Endothelial cell of umbilical vein (primary cell): ENCODE measurements at regions not wholly inside any gene's neighbourhood (a gene's known extent, or its start where the extent isn't known, plus 50 kb on each side); places are given as distances from the start of the nearest gene placed in this dataset.

Source experiments
- BruUV-seq: library from RNA; stranded (reverse); fragments of 400-500 nt; replicated peaks from 2 replicates; lab custom pipeline; 2021; lab: Mats Ljungman, UMichigan
- CTCF ChIA-PET: fragments of 300-600, 350-600 bp; sonication (Branson Sonifier 250); formaldehyde crosslinking; loops from one replicate; lab custom pipeline; 2021; ENCODE audit warnings: antibody characterized with exemption, inconsistent platforms; lab: Charles Lee
- POLR2A ChIA-PET: fragments of 300-600, 350-600 bp; sonication (Branson Sonifier 250); formaldehyde crosslinking; loops from one replicate; lab custom pipeline; 2021; ENCODE audit warnings: antibody characterized with exemption, inconsistent platforms; lab: Charles Lee
- DNase-seq: peaks from one replicate; pipeline ENCODE4 v3.0.0-alpha.2; 2011; ENCODE audit warnings: low read depth, low spot score
- FAIRE-seq: peaks from 2 replicates; lab custom pipeline; 2011; peaks lifted over from hg19 to GRCh38; lab: Jason Lieb, UNC
- H2AFZ ChIP-seq: 2 replicates; pipeline ENCODE4 v1.6.0; 2012; ENCODE audit warnings: low read depth, low read length, control low read depth, inconsistent platforms
- H3K27ac ChIP-seq: 2 replicates; pipeline ENCODE4 v1.5.1; 2011; ENCODE audit warnings: low read depth, mild to moderate bottlenecking, control low read depth, low read length, moderate library complexity; ENCODE audit not compliant: insufficient read depth
- H3K27me3 ChIP-seq, 2 experiments: 2 replicates each; pipeline versions ENCODE4 v1.6.0 to v1.6.1; 2011; ENCODE audit warnings: low read length in 2 of 2, mixed read lengths in 1 of 2; ENCODE audit not compliant: control insufficient read depth in 2 of 2, insufficient read depth in 2 of 2
- H3K36me3 ChIP-seq, 2 experiments: 2 replicates in 1 of 2; 3 replicates in 1 of 2; pipeline ENCODE4 v1.5.1; 2011; ENCODE audit warnings: low read length in 2 of 2, mild to moderate bottlenecking in 1 of 2, moderate library complexity in 1 of 2; ENCODE audit not compliant: control insufficient read depth in 2 of 2, insufficient read depth in 2 of 2; ENCODE audit errors: extremely low read depth in 1 of 2
- H3K4me1 ChIP-seq: 3 replicates; pipeline ENCODE4 v1.5.1; 2011; ENCODE audit warnings: mild to moderate bottlenecking, low read length; ENCODE audit not compliant: control insufficient read depth, insufficient read depth; ENCODE audit errors: extremely low read depth
- H3K4me2 ChIP-seq: 2 replicates; pipeline ENCODE4 v1.6.1; 2011; ENCODE audit warnings: low read length, control low read depth, mixed read lengths; ENCODE audit not compliant: insufficient read depth
- H3K4me3 ChIP-seq, 3 experiments: fragments of 200-600 bp in 1 of 3; sonication (generic), shearing (Covaris generic) in 1 of 3; replicated peaks in 1 of 3; 2 replicates each; pipeline ENCODE4 v1.5.1; 2011 to 2016; ENCODE audit warnings: control low read depth in 3 of 3, low read length in 3 of 3, mild to moderate bottlenecking in 2 of 3, inconsistent platforms in 1 of 3, low read depth in 1 of 3, moderate library complexity in 1 of 3; ENCODE audit not compliant: insufficient read depth in 1 of 3
- H3K79me2 ChIP-seq: 2 replicates; pipeline ENCODE4 v1.6.0; 2012; ENCODE audit warnings: low read length, inconsistent platforms; ENCODE audit not compliant: control insufficient read depth, insufficient read depth
- H3K9ac ChIP-seq: replicated peaks from 2 replicates; pipeline ENCODE3; 2011; ENCODE audit warnings: low read length, control low read depth; ENCODE audit not compliant: insufficient read depth; ENCODE audit errors: extremely low read depth
- H3K9me1 ChIP-seq: replicated peaks from 3 replicates; pipeline ENCODE4 v1.6.0; 2011; ENCODE audit warnings: mild to moderate bottlenecking, low read length; ENCODE audit not compliant: control insufficient read depth, insufficient read depth; ENCODE audit errors: extremely low read depth
- H3K9me3 ChIP-seq: replicated peaks from 2 replicates; pipeline ENCODE4 v1.5.1; 2012; ENCODE audit warnings: low read length, inconsistent platforms; ENCODE audit not compliant: control insufficient read depth, insufficient read depth
- H4K20me1 ChIP-seq: replicated peaks from 2 replicates; pipeline ENCODE3; 2011; ENCODE audit warnings: mild to moderate bottlenecking, low read length; ENCODE audit not compliant: control insufficient read depth, insufficient read depth; ENCODE audit errors: extremely low read depth
- EZH2 ChIP-seq: IDR thresholded peaks from 2 replicates; pipeline ENCODE4 v1.6.1; 2012; ENCODE audit warnings: borderline replicate concordance, low read depth, mild to moderate bottlenecking, moderate library complexity, low read length, inconsistent platforms; ENCODE audit not compliant: severe bottlenecking
- FOS ChIP-seq: IDR thresholded peaks from 2 replicates; pipeline ENCODE4 v1.6.1; 2011; ENCODE audit warnings: mild to moderate bottlenecking, low read length, moderate library complexity, borderline replicate concordance; ENCODE audit not compliant: insufficient read depth
- GATA2 ChIP-seq: IDR thresholded peaks from 2 replicates; pipeline ENCODE4 v1.7.0; 2011; ENCODE audit warnings: low read depth, mild to moderate bottlenecking, moderate library complexity, mixed read lengths, low read length; ENCODE audit not compliant: insufficient read length, insufficient read depth
- JUN ChIP-seq: IDR thresholded peaks from 2 replicates; pipeline ENCODE4 v1.6.1; 2011; ENCODE audit warnings: borderline replicate concordance, low read depth; ENCODE audit not compliant: insufficient read length, insufficient read depth
- MYC ChIP-seq: IDR thresholded peaks from one replicate; pipeline ENCODE4 v1.6.1; 2011; ENCODE audit warnings: mild to moderate bottlenecking, low read depth, low read length
- POLR2A ChIP-seq: IDR thresholded peaks from 2 replicates; pipeline ENCODE4 v1.6.1; 2012; ENCODE audit warnings: low read depth, mild to moderate bottlenecking, control low read depth, low read length
- POLR2AphosphoS5 ChIP-seq: IDR thresholded peaks from 2 replicates; pipeline ENCODE4 v1.6.1; 2012; ENCODE audit warnings: low read depth, mild to moderate bottlenecking, control low read depth, low read length, moderate library complexity; ENCODE audit not compliant: insufficient read depth
- dilution Hi-C: fragments of 300-500 bp; cut with MboI; formaldehyde crosslinking; loops from one replicate; pipeline ENCODE4 v1.15.0; 2019; ENCODE audit warnings: low sequenced_read_pairs; ENCODE audit not compliant: extremely low pct_ligation_motif_present
- intact Hi-C: fragments of 100-400 bp; cut with micrococcal nuclease; formaldehyde crosslinking; loops from one replicate; pipeline ENCODE4 v1.10.0; 2022
- TF ChIP-seq, protein P1 (sequence below): IDR thresholded peaks from 2 replicates; pipeline ENCODE4 v1.6.1; 2011; ENCODE audit not compliant: insufficient read depth, insufficient read length
- TF ChIP-seq, protein P2 (sequence below), 2 donors: IDR thresholded peaks; 1 replicate in 1 of 2; 2 replicates in 1 of 2; pipeline ENCODE4 v1.5.1; 2011; ENCODE audit warnings: low read length in 2 of 2, mild to moderate bottlenecking in 2 of 2, moderate library complexity in 2 of 2, control low read depth in 1 of 2, inconsistent platforms in 1 of 2, low read depth in 1 of 2; ENCODE audit not compliant: insufficient read depth in 1 of 2; ENCODE audit errors: extremely low read depth in 1 of 2

GRCh38 chr17:63311416-63311937, 134.6 kb downstream of the CYB561 start:
- dilution Hi-C loops: no loop called here
- ChIA-PET CTCF (no interaction called here), POLR2A (no interaction called here)
- TF ChIP-seq POLR2AphosphoS5: no peak
- TF ChIP-seq JUN: no peak
- TF ChIP-seq, protein P1, sequence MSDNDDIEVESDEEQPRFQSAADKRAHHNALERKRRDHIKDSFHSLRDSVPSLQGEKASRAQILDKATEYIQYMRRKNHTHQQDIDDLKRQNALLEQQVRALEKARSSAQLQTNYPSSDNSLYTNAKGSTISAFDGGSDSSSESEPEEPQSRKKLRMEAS: no peak
- TF ChIP-seq FOS: no peak
- TF ChIP-seq, protein P2, sequence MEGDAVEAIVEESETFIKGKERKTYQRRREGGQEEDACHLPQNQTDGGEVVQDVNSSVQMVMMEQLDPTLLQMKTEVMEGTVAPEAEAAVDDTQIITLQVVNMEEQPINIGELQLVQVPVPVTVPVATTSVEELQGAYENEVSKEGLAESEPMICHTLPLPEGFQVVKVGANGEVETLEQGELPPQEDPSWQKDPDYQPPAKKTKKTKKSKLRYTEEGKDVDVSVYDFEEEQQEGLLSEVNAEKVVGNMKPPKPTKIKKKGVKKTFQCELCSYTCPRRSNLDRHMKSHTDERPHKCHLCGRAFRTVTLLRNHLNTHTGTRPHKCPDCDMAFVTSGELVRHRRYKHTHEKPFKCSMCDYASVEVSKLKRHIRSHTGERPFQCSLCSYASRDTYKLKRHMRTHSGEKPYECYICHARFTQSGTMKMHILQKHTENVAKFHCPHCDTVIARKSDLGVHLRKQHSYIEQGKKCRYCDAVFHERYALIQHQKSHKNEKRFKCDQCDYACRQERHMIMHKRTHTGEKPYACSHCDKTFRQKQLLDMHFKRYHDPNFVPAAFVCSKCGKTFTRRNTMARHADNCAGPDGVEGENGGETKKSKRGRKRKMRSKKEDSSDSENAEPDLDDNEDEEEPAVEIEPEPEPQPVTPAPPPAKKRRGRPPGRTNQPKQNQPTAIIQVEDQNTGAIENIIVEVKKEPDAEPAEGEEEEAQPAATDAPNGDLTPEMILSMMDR (IDR thresholded peaks at IDR 0.05; ENCODE audit: extremely low read depth in 1 of 2, insufficient read depth in 1 of 2, low read depth in 1 of 2, low read length in 2 of 2): no peak
- TF ChIP-seq GATA2: no peak
- TF ChIP-seq MYC: no peak
- no peak for TF ChIP-seq EZH2
- no peak for TF ChIP-seq POLR2A
- Histone ChIP-seq H3K9me1 (no peaks in the 10 kb centered on the region), H2AFZ (no peak overlapping the region), H3K4me3 (no peak overlapping the region), H3K4me1 (peaks cover 10% of the 10 kb centered on the region), H3K79me2 (no peaks in the 10 kb centered on the region), H3K27me3 (no peaks in the 10 kb centered on the region), H3K9ac (no peak overlapping the region), H3K36me3 (no peaks in the 10 kb centered on the region), H3K9me3 (no peaks in the 10 kb centered on the region), H4K20me1 (no peaks in the 10 kb centered on the region), H3K27ac (no peak overlapping the region), H3K4me2 (no peak overlapping the region)
- DNase-seq (no peak), FAIRE-seq (no peak)
- BruUV-seq: no TSS peak
- intact Hi-C loops: no loop called here
